ENCODE measurements at regions not wholly inside any gene's neighbourhood (a gene's known extent, or its start where the extent isn't known, plus 50 kb on each side); places are given as distances from the start of the nearest gene placed in this dataset.

DNA sequence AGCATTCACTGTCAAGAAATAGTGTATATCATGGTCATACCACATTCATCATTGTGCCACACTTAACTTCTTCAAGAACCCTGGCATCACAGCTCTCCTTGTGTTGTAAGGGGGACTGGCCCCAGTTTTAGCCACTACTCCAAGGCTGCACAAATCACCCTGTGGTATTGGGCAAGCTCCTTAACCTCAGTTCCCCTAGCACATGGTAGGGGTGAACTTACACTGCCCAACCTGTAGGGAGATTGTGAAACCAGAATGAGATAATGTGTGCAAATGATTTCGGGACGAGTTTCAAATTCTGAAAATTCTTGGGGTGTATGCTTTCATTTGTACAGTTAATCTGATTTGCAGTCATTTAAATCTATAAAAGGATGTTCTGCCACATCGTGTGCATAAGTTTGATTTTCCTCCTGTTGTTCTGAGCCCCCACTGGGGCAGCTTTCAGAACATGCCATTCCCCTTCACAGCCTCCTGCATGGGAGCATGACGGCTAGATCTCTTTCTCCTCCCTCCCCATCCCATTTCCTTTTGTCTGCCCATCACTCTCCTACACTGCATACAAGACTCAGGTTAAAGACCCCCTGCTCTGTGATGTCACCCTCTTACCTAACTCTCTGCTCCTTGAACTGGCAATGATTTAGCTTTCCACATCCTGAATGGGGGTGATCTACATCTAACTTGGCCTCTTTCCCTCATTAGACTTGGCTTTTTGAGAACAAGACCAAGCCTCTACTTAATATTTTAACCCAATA lies 290.3 kb downstream of the CHRM3 start:
- DNase-seq (ENCODE audit: low read depth), result no peak

DNA sequence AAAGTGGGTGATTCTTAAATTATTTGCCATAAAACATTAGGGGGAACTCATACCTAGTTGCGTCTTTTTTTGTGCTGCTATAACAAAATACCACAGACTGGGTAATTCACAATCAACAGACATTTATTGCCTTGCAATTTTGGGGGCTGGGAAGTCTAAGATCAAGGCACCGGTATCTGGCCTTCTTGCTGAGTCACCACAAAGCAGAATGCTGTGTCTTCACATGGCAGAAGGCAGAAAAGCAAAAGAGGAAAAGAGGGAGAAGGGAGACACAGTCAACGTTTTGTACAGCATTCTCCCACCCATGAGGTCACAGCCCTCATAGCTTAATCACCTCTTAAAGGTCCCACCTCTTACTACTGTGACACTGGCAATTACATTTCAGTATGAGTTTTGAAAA lies 291.0 kb downstream of the CHRM3 start:
- DNase-seq (ENCODE audit: low read depth), result no peak

DNA sequence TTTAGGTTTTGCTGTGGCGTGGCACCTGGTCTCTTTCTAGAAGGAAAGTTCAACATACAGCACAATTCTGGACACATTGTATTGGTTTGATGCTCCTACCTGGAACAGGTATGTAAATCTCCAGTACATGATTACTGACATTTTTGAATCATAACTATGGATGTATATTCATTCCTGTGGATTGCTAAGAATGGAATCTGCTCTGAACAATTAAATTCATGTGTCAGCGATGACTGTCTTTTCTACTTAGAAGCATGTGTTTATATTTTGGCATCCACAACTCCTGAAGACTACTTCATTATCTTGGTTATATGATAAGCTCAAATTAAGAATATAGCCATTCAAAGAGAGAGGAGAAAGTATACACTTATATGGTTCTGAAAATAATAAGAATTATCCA lies 291.8 kb downstream of the CHRM3 start:
- no peak for DNase-seq (ENCODE audit: low read depth)

DNA sequence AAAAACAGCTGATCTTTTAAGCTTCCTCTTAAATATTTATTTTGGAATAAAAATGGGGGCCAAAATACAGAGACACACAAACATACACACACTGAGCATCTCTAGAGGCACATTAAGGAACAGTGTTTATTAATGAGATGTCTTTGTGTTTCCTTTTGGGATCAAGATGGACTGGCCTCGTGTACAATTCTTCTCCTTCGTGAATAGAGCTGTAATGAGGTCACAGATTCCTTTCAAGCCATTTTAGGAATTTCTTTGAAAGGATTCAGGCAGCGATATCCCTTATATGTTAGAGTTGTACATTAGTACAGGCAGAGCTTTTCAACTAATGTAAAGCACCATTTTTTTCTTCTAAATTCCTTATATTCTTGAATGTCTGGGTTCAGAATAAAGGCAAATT lies 295.7 kb downstream of the CHRM3 start:
- DNase-seq (ENCODE audit: low read depth), result no peak

DNA sequence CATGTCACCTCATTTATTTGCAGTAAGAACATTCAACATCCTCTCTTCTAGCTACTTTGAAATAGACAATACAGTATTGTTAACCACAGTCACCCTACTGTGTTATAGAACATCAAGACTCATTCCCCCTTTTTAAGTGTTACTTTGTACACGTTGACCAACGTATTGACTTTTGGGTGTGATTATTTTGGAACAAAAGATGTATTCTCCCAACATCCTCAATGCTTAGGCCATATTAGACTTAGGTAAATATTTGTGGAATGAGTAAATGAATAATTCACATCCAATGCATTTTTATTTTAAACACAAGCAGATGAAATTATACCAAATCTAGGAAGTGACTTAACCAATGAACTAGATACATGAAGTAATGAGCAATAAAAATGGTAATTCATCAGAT lies 296.6 kb downstream of the CHRM3 start:
- DNase-seq (ENCODE audit: low read depth), result no peak

DNA sequence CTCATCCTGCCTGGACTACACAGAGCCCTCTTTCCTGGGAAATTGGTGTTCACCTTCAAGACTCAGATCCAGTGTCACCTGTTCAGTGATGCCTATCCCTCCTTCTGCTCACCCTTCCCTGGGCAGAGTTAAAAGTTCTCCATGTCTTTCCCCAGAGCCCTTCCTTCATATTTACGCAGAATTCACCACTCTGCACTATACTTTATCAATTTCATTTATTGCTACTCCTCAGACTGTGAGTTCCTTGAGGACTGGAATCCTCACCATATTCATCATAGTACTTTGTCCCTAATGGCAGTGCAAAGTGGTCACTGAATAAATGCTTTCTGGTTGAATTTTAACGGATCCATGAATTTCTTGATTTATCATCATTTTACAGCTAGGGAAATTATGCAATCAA lies 300.0 kb downstream of the CHRM3 start:
- DNase-seq (ENCODE audit: low read depth), result no peak

DNA sequence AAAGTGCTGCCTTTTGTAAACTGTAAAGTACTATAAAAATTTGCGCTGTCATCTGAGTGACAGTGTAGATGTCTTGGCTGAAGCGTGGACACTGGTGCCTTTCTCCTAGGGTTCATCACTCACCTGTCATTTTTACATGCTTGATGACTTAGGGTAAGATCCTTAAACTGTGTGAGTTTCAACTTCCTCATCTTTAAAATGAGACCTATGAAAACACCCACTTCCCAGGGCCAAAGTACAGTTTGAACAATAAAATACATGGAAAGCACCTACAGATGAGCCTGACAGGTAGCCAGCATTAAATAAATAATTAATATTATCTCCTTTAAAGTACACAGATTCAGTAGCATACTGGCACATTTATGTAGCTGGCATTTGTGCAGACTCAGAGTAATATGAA lies 309.9 kb downstream of the CHRM3 start:
- no peak for DNase-seq (ENCODE audit: low read depth)

GRCh38 chr1:239700667-239701066 lies 314.3 kb downstream of the CHRM3 start:
- DNase-seq (ENCODE audit: low read depth), result no peak

- DNase-seq (ENCODE audit: low read depth), result no peak
Observed at GRCh38 chr1:239703075-239703474, 316.7 kb downstream of the CHRM3 start.

GRCh38 chr1:239706245-239706892 lies 320.0 kb downstream of the CHRM3 start:
- no peak for DNase-seq (ENCODE audit: low read depth)

DNA sequence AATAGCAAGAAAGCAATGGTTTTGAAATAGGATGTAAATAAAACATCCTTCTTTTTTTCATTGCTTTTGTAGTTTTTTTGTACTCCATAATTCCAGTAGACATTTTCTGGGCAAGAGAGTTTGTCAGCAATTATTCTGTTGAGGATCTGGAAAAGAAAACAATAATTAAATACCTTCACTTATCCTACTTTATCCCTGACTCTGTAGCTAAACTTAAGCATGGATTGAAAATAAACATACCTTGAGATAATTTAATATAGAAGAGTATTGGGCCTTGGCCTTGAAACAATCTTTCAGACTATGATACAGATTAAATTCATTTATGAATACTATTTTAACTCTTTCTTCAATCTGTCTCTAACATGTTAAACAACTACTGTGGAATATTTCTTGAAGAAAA lies 321.2 kb downstream of the CHRM3 start:
- no peak for DNase-seq (ENCODE audit: low read depth)

DNA sequence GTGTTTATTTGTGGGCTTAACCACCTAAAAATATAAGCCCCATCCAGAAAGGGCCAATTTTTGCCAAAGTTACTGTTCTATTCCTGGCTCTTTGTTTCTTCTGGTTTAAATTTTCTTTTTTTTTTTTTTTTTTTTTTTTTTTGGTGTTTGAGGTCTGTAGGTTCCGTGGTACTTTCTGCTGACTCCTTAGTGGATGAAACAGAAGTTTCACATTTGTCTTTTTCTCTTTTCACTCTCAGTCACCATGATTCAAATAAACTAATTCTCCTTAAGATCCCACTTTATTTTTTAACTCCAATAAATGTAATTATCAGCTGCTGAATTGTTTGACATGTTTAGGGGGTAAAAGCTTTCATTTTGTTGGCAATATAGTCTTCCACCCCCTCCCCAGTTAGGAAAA lies 322.3 kb downstream of the CHRM3 start:
- no peak for DNase-seq (ENCODE audit: low read depth)

- DNase-seq (ENCODE audit: low read depth), result no peak
Observed at GRCh38 chr1:239711768-239712167, 325.4 kb downstream of the CHRM3 start.

- peak; percentile 41 for DNase-seq (ENCODE audit: low read depth)
Observed at GRCh38 chr1:239717097-239717917, 330.9 kb downstream of the CHRM3 start.

- no peak for DNase-seq (ENCODE audit: low read depth)
Observed at GRCh38 chr1:239717918-239718184, 331.5 kb downstream of the CHRM3 start.

GRCh38 chr1:239718571-239718970 lies 332.2 kb downstream of the CHRM3 start:
- DNase-seq (ENCODE audit: low read depth), result no peak

GRCh38 chr1:239718997-239719628 lies 332.7 kb downstream of the CHRM3 start:
- DNase-seq (ENCODE audit: low read depth), result no peak

DNA sequence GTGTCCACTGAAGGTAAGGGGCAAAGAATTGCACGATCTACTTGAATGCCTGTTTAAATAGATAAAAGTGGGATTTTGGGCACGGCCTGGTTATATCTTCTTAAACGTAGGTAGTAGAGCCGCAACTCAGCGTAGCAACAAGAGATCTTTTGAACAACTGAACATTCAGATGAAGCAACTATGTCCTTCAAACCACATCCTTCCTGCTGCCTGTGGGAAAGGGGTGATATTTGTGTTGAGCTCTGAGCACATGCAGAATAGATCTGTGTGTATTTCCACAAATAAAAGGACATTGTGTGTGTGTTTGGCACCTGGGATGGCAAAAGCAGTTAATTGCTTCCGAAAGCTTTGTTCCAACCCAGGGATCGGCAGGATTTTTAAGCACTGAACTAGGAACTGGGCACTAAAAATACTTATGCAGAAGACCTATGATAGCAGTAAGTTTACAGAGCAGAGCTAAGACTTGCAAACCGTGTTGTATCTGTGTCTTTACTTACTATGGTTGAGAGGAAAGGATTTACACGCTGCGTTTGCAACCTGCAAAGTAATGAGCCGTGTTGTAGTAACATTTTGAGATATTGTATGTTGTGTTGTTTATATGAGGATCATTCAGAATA lies 333.4 kb downstream of the CHRM3 start:
- no peak for DNase-seq (ENCODE audit: low read depth)

DNA sequence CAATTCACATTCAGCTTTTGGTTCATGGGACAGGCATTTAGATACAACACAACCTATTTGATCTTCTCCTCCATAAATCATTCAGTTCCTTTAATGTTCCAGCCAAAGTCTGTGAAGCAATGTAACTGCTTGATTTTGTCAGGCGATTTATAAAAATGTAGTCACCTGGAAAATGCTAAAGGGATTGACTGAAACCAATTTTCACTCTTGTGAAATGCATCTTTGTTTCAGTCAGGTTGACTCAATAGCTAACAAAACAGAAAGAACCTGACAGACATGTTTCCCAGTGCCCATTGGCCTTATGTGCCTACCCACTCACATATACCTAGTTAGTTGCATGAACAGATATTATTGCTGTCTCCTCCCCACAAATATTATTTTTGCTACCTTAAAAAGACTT lies 335.7 kb downstream of the CHRM3 start:
- DNase-seq (ENCODE audit: low read depth), result no peak

DNA sequence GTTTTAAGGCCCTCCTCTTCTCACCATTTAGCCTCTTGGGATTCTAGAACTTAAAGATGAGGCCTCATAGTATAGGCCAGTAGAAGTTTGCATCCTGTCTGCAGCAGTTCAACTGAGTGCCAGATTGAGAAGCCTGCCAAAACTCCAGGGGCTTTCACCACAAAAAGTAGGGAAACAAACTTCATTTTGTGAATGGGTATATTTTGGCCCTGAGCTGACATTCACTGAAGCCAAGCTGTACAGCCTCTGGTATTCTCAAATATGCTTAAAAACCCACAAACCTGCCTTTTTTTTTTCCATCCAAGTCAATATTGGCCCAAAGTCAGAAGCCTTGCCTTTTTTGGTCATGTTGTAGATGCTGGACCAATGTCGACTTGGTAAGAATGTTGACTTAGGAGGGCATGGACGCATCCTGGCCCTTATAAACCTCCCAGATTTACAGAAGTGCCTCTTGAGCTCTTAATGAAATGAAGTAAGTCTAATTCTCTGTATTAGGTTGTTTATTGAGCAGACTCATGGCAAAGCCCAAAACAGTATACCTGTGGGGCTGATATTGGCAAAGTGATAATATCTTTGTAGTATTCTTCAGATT lies 337.5 kb downstream of the CHRM3 start:
- no peak for DNase-seq (ENCODE audit: low read depth)

GRCh38 chr1:239725371-239725770 lies 339.0 kb downstream of the CHRM3 start:
- DNase-seq (ENCODE audit: low read depth), result no peak

DNA sequence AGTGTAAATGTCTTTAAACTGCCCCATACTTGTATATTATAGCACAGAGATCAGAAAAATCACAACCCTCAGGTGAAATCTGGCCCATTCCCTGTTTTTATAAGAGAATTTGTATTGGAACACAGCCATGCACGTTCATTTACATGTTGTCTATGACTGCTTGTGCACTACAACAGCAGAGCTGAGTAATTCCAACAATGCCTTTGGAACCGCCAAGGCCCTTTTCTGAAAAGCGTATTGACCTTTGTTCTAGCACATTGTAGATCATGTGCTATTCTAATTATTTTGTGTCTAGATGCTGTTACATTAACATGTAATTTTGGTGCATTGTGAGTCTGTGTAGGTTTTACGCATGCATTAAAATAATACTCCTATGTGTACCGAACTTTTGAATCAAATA lies 339.6 kb downstream of the CHRM3 start:
- DNase-seq (ENCODE audit: low read depth), result no peak
